Karpas-422 (cell line): ENCODE measurements at regions not wholly inside any gene's neighbourhood (a gene's known extent, or its start where the extent isn't known, plus 50 kb on each side); places are given as distances from the start of the nearest gene placed in this dataset.

Experiments used
- DNase-seq: peaks from one replicate; pipeline ENCODE4 v3.0.0-alpha.2; 2015
- H2AFZ ChIP-seq: fragments of 200-600 bp; sonication (generic); 2 replicates; pipeline ENCODE4 v1.6.1; 2014; ENCODE audit warnings: antibody characterized with exemption, low read length, mixed read lengths
- H3K27ac ChIP-seq: fragments of 200-600 bp; sonication (generic); 2 replicates; pipeline ENCODE4 v1.5.1; 2014; ENCODE audit warnings: mild to moderate bottlenecking, low read length, moderate library complexity
- H3K27me3 ChIP-seq: fragments of 200-600 bp; sonication (generic); 2 replicates; pipeline ENCODE4 v1.6.1; 2014; ENCODE audit warnings: low read length, mixed read lengths
- H3K36me3 ChIP-seq: fragments of 200-600 bp; sonication (generic); 2 replicates; pipeline ENCODE4 v1.6.1; 2014; ENCODE audit warnings: low read length, mixed read lengths; ENCODE audit not compliant: insufficient read depth
- H3K4me1 ChIP-seq: fragments of 200-600 bp; sonication (generic); 2 replicates; pipeline ENCODE4 v1.6.1; 2014; ENCODE audit warnings: mild to moderate bottlenecking, low read length, mixed read lengths
- H3K4me2 ChIP-seq: fragments of 200-600 bp; sonication (generic); 2 replicates; pipeline ENCODE4 v1.6.1; 2014; ENCODE audit warnings: low read length, low read depth, mild to moderate bottlenecking; ENCODE audit not compliant: poor library complexity, severe bottlenecking
- H3K4me3 ChIP-seq: fragments of 200-600 bp; sonication (generic); 2 replicates; pipeline ENCODE4 v1.5.1; 2014; ENCODE audit warnings: mild to moderate bottlenecking, antibody characterized with exemption, low read length, mixed read lengths
- H3K79me2 ChIP-seq: fragments of 200-600 bp; sonication (generic); 2 replicates; pipeline ENCODE4 v1.6.1; 2014; ENCODE audit warnings: mild to moderate bottlenecking, low read length, mixed read lengths
- H3K9ac ChIP-seq: fragments of 200-600 bp; sonication (generic); 2 replicates; pipeline ENCODE4 v1.6.0; 2014; ENCODE audit warnings: low read length
- H3K9me2 ChIP-seq: fragments of 200-600 bp; sonication (generic), shearing (Covaris generic); replicated peaks from 2 replicates; pipeline ENCODE4 v1.6.0; 2014; ENCODE audit warnings: mild to moderate bottlenecking, low read length, moderate library complexity; ENCODE audit not compliant: insufficient read depth
- H3K9me3 ChIP-seq: fragments of 300-700, 200-600 bp; sonication (generic); 2 replicates; pipeline ENCODE4 v1.6.1; 2014; ENCODE audit warnings: low read length, mixed read lengths
- H4K20me1 ChIP-seq: fragments of 200-600 bp; sonication (generic); 2 replicates; pipeline ENCODE4 v1.6.1; 2014; ENCODE audit warnings: mild to moderate bottlenecking, antibody characterized with exemption, low read length, low read depth; ENCODE audit not compliant: insufficient read depth

DNA sequence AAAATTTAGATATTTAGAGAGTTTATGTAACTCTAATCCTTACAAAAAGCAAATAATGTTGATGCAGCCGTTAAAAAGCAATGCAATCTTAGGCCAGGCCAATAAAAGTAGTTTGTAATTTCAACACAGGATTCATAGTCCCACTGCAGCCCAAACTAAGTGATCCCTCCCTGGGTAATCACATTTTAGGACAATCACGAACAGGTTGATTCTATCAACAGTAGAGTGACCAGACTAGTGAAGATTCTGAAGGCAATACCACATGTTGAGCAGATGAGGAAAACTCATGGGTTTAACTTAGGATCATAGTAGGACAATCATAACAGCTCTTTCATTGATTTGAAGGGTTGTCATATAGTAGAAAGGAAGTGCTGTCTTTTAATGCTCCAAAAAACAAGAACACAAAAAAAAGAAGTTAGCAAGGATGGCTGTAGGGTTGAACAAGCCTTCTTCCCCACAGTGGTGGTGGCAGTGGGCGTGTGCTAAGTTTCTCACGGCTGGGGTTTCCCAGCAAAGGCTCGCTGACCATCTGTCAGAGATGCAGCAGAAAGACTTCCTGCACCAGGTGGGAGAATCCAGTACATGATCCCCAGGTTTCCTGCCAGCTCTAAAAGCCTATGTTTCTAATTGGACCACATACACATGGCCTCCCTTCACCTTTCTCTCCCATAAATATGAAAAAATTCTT lies 212.2 kb downstream of the CHRM2 start:
- H3K4me2 ChIP-seq = no peak overlapping the region
- no peak for DNase-seq
- H3K36me3 ChIP-seq = no peaks in the 10 kb centered on the region
- H3K27ac ChIP-seq = no peak overlapping the region
- H3K9me3 ChIP-seq = no peaks in the 10 kb centered on the region
- H2AFZ ChIP-seq = no peak overlapping the region
- H3K4me1 ChIP-seq = no peaks in the 10 kb centered on the region
- H3K27me3 ChIP-seq = no peaks in the 10 kb centered on the region
- H3K9me2 ChIP-seq = no peaks in the 10 kb centered on the region
- no peak overlapping the region for H3K4me3 ChIP-seq
- H4K20me1 ChIP-seq = no peaks in the 10 kb centered on the region
- no peaks in the 10 kb centered on the region for H3K79me2 ChIP-seq
- no peak overlapping the region for H3K9ac ChIP-seq

DNA sequence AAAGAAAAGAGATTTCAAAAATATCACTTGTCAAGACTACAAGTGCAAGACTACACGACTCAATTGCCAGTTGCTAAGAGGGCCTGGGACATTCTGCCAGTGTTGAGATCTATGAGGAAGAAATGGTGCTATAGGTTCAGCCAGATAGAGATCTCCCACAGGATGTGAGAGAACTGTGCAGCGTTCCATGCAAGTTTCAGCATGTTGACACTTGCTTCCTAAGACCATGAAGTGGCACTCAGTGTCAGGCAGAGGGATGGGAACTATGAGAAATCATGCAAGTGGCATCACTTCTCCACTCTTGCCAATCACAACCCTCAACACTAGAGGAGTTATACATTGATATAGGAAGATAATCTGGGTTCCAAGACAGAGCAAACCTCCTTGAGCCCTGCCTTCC lies 210.3 kb downstream of the CHRM2 start:
- Histone ChIP-seq H3K4me3 (no peak overlapping the region), H3K9me3 (no peaks in the 10 kb centered on the region), H3K4me2 (no peak overlapping the region), H3K27me3 (no peaks in the 10 kb centered on the region), H3K9ac (no peak overlapping the region), H3K9me2 (no peaks in the 10 kb centered on the region), H3K79me2 (no peaks in the 10 kb centered on the region), H3K27ac (no peak overlapping the region), H4K20me1 (no peaks in the 10 kb centered on the region), H2AFZ (no peak overlapping the region), H3K4me1 (no peaks in the 10 kb centered on the region), H3K36me3 (no peaks in the 10 kb centered on the region)
- no peak for DNase-seq

DNA sequence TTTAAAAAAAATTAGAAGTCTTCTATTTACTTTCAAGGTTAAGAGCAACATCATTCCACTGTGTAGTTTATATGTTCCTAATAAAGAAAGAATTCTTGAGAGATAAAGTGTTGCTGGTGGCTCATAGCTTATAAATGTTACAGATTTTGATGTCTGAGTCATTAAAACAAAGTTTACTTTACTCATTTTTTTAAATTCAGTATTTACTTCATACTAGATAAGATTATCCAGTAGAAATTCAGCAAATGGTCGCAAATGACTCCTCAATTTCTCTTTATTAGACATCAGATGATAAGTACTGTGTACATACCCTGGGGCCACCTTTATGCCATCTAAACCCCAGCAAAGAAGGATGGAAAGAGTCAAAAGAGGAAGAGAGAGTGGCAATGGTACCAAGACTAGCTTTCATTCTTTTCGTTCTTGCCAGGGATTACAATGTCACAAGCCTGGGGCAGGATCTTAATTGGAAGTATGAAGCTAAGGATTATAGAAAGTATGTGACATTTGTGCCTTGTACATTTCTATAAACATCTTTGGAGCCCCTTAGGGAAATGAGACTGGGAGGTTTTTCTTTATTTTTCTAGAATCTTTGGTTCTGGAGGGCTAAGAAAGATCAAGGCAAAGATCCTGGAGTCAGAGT lies 206.1 kb downstream of the CHRM2 start:
- Histone ChIP-seq H2AFZ (no peak overlapping the region), H3K4me3 (no peak overlapping the region), H3K9me3 (no peaks in the 10 kb centered on the region), H3K27me3 (no peaks in the 10 kb centered on the region), H3K4me2 (no peak overlapping the region), H3K79me2 (no peaks in the 10 kb centered on the region), H3K36me3 (no peaks in the 10 kb centered on the region), H3K27ac (no peak overlapping the region), H3K4me1 (no peaks in the 10 kb centered on the region), H3K9ac (no peak overlapping the region), H4K20me1 (no peaks in the 10 kb centered on the region), H3K9me2 (no peaks in the 10 kb centered on the region)
- DNase-seq = no peak

DNA sequence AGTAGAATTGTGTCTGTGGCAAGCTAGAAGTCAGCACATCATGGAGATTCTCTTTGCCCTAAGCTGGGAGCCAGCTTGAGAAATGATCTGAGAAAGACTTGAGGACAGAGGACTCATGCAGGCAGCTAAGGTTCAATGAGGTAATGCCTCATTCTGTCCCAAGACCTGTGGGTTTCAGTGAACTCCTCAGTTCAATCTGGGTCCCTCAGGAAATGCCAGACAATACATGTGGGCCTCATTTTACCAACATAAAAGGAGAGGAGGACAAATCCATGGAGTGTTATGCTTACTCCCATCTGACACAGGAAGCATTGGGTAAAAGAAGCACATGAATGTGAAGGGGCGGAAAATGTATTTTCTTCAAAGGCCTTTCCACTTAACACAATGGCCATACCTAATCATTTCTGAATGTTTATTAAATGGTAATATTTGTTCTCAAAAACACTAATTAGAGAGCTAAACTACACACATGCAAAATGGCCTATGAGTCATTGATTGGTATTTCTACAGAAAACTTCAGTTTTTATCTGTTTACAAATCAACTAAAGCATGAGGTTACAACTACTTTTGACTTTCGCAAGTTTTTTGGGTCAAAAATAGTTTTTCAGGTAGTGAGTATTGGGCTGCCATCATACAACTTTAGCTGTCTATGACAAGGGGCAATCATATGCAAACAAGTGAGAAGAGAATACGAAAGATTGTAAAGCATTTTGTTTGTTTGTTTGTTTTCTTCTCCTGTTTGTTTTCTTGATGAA lies 205.3 kb downstream of the CHRM2 start:
- Histone ChIP-seq H3K79me2 (no peaks in the 10 kb centered on the region), H3K4me2 (no peak overlapping the region), H3K9me2 (no peaks in the 10 kb centered on the region), H2AFZ (no peak overlapping the region), H4K20me1 (no peaks in the 10 kb centered on the region), H3K9ac (no peak overlapping the region), H3K4me1 (no peaks in the 10 kb centered on the region), H3K27me3 (no peaks in the 10 kb centered on the region), H3K36me3 (no peaks in the 10 kb centered on the region), H3K27ac (no peak overlapping the region), H3K4me3 (no peak overlapping the region), H3K9me3 (no peaks in the 10 kb centered on the region)
- no peak for DNase-seq
